Endothelial cell of umbilical vein (primary cell): ENCODE measurements at regions not wholly inside any gene's neighbourhood (a gene's known extent, or its start where the extent isn't known, plus 50 kb on each side); places are given as distances from the start of the nearest gene placed in this dataset.

Source experiments
- EZH2 ChIP-seq: IDR thresholded peaks from 2 replicates; pipeline ENCODE4 v1.6.1; 2012; ENCODE audit warnings: borderline replicate concordance, low read depth, mild to moderate bottlenecking, moderate library complexity, low read length, inconsistent platforms; ENCODE audit not compliant: severe bottlenecking
- GATA2 ChIP-seq: IDR thresholded peaks from 2 replicates; pipeline ENCODE4 v1.7.0; 2011; ENCODE audit warnings: low read depth, mild to moderate bottlenecking, moderate library complexity, mixed read lengths, low read length; ENCODE audit not compliant: insufficient read length, insufficient read depth
- JUN ChIP-seq: IDR thresholded peaks from 2 replicates; pipeline ENCODE4 v1.6.1; 2011; ENCODE audit warnings: borderline replicate concordance, low read depth; ENCODE audit not compliant: insufficient read length, insufficient read depth
- MYC ChIP-seq: IDR thresholded peaks from one replicate; pipeline ENCODE4 v1.6.1; 2011; ENCODE audit warnings: mild to moderate bottlenecking, low read depth, low read length
- POLR2A ChIP-seq: IDR thresholded peaks from 2 replicates; pipeline ENCODE4 v1.6.1; 2012; ENCODE audit warnings: low read depth, mild to moderate bottlenecking, control low read depth, low read length
- POLR2AphosphoS5 ChIP-seq: IDR thresholded peaks from 2 replicates; pipeline ENCODE4 v1.6.1; 2012; ENCODE audit warnings: low read depth, mild to moderate bottlenecking, control low read depth, low read length, moderate library complexity; ENCODE audit not compliant: insufficient read depth
- TF ChIP-seq, protein P1 (sequence below), 2 donors: IDR thresholded peaks; 1 replicate in 1 of 2; 2 replicates in 1 of 2; pipeline ENCODE4 v1.5.1; 2011; ENCODE audit warnings: low read length in 2 of 2, mild to moderate bottlenecking in 2 of 2, moderate library complexity in 2 of 2, control low read depth in 1 of 2, inconsistent platforms in 1 of 2, low read depth in 1 of 2; ENCODE audit not compliant: insufficient read depth in 1 of 2; ENCODE audit errors: extremely low read depth in 1 of 2
- TF ChIP-seq, protein P2 (sequence below): IDR thresholded peaks from 2 replicates; pipeline ENCODE4 v1.6.1; 2011; ENCODE audit not compliant: insufficient read depth, insufficient read length

GRCh38 chr7:114217026-114217806, 197.4 kb upstream of the FOXP2 start:
- TF ChIP-seq, protein P1, sequence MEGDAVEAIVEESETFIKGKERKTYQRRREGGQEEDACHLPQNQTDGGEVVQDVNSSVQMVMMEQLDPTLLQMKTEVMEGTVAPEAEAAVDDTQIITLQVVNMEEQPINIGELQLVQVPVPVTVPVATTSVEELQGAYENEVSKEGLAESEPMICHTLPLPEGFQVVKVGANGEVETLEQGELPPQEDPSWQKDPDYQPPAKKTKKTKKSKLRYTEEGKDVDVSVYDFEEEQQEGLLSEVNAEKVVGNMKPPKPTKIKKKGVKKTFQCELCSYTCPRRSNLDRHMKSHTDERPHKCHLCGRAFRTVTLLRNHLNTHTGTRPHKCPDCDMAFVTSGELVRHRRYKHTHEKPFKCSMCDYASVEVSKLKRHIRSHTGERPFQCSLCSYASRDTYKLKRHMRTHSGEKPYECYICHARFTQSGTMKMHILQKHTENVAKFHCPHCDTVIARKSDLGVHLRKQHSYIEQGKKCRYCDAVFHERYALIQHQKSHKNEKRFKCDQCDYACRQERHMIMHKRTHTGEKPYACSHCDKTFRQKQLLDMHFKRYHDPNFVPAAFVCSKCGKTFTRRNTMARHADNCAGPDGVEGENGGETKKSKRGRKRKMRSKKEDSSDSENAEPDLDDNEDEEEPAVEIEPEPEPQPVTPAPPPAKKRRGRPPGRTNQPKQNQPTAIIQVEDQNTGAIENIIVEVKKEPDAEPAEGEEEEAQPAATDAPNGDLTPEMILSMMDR (IDR thresholded peaks at IDR 0.05; ENCODE audit: extremely low read depth in 1 of 2, insufficient read depth in 1 of 2, low read depth in 1 of 2, low read length in 2 of 2), result no peak
- TF ChIP-seq POLR2A (no peak), MYC (no peak), POLR2AphosphoS5 (no peak), EZH2 (no peak), JUN (no peak), GATA2 (no peak)
- TF ChIP-seq, protein P2, sequence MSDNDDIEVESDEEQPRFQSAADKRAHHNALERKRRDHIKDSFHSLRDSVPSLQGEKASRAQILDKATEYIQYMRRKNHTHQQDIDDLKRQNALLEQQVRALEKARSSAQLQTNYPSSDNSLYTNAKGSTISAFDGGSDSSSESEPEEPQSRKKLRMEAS, result no peak
